ENCODE measurements at regions not wholly inside any gene's neighbourhood (a gene's known extent, or its start where the extent isn't known, plus 50 kb on each side); places are given as distances from the start of the nearest gene placed in this dataset.

DNA sequence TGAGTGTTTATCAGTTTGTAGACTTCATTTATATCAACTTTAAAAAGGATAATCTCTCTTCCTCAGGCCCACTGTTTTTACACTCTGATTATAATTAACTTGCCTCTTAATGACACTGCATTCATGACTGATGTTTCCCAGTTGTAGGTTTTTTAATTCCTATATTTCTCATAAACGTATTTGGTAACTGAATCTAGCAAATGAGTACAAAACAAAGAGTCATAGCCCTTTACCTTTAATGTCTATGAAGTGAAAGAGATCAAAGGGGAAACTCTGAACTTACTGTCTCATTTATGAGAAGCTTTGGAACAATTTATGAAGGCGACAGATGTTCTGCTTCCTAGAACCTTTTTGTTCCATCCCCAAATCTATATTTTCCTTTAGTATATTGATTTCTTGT lies 56.6 kb upstream of the ABCA1 start:
- ChIA-PET POLR2A (interaction anchor here (0.6 kb wide), 1 partner anchor 104 kb away, joined by 3 read pairs; no protein-coding TSS in a partner anchor), CTCF (ENCODE audit: low intra/inter-chr PET ratio) (no interaction called here)
- no peak overlapping the region for H3K4me3 ChIP-seq
- no peaks in the 10 kb centered on the region; a peak in 2 of 5 replicates for H3K4me1 ChIP-seq (replicated peaks in 1 of 2; ENCODE audit: control insufficient read depth in 2 of 2, insufficient read depth in 2 of 2, low read length in 2 of 2)
- no peaks in the 10 kb centered on the region for H3K9me1 ChIP-seq (ENCODE audit: control insufficient read depth, insufficient read depth, low read length)
- in situ Hi-C loops (cut with MboI) (no loop called here), intact Hi-C loops (cut with micrococcal nuclease) (no loop called here)
- no peak overlapping the region for H3K27ac ChIP-seq (ENCODE audit: extremely low read depth, low read depth, low read length)
- ATAC-seq (no peak), DNase-seq (ENCODE audit: extremely low read depth in 1 of 4, low spot score in 3 of 4) (no peak), FAIRE-seq (no peak)
- no peak overlapping the region for H3K4me2 ChIP-seq (ENCODE audit: insufficient read depth, low read length)
- H3K27me3 ChIP-seq (ENCODE audit: control insufficient read depth in 2 of 2, insufficient read depth in 2 of 2, low read length in 2 of 2) = peaks cover 0 to 10% of the 10 kb centered on the region in 2 experiments; a peak in 2 of 5 replicates
- H3K9ac ChIP-seq (ENCODE audit: insufficient read depth in 1 of 2, low read depth in 2 of 2, low read length in 2 of 2) = no peak overlapping the region
- no peaks in the 10 kb centered on the region for H3K36me3 ChIP-seq (ENCODE audit: control insufficient read depth, insufficient read depth, low read length)
- H3K79me2 ChIP-seq (ENCODE audit: control insufficient read depth, insufficient read depth, low read length) = no peaks in the 10 kb centered on the region
- TF ChIP-seq, protein P1, sequence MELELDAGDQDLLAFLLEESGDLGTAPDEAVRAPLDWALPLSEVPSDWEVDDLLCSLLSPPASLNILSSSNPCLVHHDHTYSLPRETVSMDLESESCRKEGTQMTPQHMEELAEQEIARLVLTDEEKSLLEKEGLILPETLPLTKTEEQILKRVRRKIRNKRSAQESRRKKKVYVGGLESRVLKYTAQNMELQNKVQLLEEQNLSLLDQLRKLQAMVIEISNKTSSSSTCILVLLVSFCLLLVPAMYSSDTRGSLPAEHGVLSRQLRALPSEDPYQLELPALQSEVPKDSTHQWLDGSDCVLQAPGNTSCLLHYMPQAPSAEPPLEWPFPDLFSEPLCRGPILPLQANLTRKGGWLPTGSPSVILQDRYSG (tag; conservative IDR thresholded peaks at IDR 0.05; ENCODE audit: low read depth) = no peak
- TF ChIP-seq ZBTB8A (IDR thresholded peaks at IDR 0.05; ENCODE audit: partially characterized antibody) = no peak
- TF ChIP-seq KLF1 (tag; IDR thresholded peaks at IDR 0.05) = no peak
- TF ChIP-seq, protein P2, sequence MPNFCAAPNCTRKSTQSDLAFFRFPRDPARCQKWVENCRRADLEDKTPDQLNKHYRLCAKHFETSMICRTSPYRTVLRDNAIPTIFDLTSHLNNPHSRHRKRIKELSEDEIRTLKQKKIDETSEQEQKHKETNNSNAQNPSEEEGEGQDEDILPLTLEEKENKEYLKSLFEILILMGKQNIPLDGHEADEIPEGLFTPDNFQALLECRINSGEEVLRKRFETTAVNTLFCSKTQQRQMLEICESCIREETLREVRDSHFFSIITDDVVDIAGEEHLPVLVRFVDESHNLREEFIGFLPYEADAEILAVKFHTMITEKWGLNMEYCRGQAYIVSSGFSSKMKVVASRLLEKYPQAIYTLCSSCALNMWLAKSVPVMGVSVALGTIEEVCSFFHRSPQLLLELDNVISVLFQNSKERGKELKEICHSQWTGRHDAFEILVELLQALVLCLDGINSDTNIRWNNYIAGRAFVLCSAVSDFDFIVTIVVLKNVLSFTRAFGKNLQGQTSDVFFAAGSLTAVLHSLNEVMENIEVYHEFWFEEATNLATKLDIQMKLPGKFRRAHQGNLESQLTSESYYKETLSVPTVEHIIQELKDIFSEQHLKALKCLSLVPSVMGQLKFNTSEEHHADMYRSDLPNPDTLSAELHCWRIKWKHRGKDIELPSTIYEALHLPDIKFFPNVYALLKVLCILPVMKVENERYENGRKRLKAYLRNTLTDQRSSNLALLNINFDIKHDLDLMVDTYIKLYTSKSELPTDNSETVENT (CRISPR knock-in tag; IDR thresholded peaks at IDR 0.05) = no peak
- no peak for TF ChIP-seq TAF15 (IDR thresholded peaks at IDR 0.05; ENCODE audit: low read depth, low read length)
- TF ChIP-seq, protein P3, sequence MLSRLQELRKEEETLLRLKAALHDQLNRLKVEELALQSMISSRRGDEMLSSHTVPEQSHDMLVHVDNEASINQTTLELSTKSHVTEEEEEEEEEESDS (CRISPR knock-in tag; IDR thresholded peaks at IDR 0.05) = no peak
- TF ChIP-seq NFXL1 (CRISPR knock-in tag; IDR thresholded peaks at IDR 0.05) = no peak
- no peak for TF ChIP-seq ZNF77 (CRISPR knock-in tag; IDR thresholded peaks at IDR 0.05)
- TF ChIP-seq, protein P4, sequence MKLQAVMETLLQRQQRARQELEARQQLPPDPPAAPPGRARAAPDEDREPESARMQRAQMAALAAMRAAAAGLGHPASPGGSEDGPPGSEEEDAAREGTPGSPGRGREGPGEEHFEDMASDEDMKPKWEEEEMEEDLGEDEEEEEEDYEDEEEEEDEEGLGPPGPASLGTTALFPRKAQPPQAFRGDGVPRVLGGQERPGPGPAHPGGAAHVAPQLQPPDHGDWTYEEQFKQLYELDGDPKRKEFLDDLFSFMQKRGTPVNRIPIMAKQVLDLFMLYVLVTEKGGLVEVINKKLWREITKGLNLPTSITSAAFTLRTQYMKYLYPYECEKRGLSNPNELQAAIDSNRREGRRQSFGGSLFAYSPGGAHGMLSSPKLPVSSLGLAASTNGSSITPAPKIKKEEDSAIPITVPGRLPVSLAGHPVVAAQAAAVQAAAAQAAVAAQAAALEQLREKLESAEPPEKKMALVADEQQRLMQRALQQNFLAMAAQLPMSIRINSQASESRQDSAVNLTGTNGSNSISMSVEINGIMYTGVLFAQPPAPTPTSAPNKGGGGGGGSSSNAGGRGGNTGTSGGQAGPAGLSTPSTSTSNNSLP (IDR thresholded peaks at IDR 0.05; ENCODE audit: borderline replicate concordance, low read depth, low read length) = no peak
- no peak for TF ChIP-seq ZNF830 (CRISPR knock-in tag; IDR thresholded peaks at IDR 0.05)
- no peak for TF ChIP-seq MTA1 (IDR thresholded peaks at IDR 0.05; ENCODE audit: borderline replicate concordance)
- TF ChIP-seq SMAD4 (CRISPR knock-in tag; conservative IDR thresholded peaks at IDR 0.05) = no peak
- TF ChIP-seq HDAC3 (IDR thresholded peaks at IDR 0.05; ENCODE audit: borderline replicate concordance, partially characterized antibody) = no peak
- BruUV-seq (replicated peaks) = no TSS peak
- no peaks in the 10 kb centered on the region for H3K9me3 ChIP-seq (replicated peaks; ENCODE audit: control insufficient read depth, insufficient read depth, low read depth, low read length)
- H4K20me1 ChIP-seq (replicated peaks; ENCODE audit: control insufficient read depth, insufficient read depth, low read length) = no peaks in the 10 kb centered on the region
- 0% methylated on average over 2 of the region's 2 CpGs for WGBS (ENCODE audit: insufficient coverage, low coverage, missing lambda C conversion rate)
- no peak overlapping the region for H2AFZ ChIP-seq (ENCODE audit: low read depth, low read length)

All from K562 (cell line).